HG03575 (cell line): ENCODE measurements at regions not wholly inside any gene's neighbourhood (a gene's known extent, or its start where the extent isn't known, plus 50 kb on each side); places are given as distances from the start of the nearest gene placed in this dataset.
"Not testable (repeated sequence)": the region's sequence is repeated elsewhere in the genome, so short reads cannot be mapped to it uniquely, and the experiment has no call there.

Experiments used
- ATAC-seq: cut with Tn5 transposase; IDR thresholded peaks from one replicate; pipeline ENCODE4 v1.9.1; 2021; ENCODE audit not compliant: unreplicated experiment, insufficient number of reproducible peaks, low FRiP score; ENCODE audit errors: extremely low read depth

DNA sequence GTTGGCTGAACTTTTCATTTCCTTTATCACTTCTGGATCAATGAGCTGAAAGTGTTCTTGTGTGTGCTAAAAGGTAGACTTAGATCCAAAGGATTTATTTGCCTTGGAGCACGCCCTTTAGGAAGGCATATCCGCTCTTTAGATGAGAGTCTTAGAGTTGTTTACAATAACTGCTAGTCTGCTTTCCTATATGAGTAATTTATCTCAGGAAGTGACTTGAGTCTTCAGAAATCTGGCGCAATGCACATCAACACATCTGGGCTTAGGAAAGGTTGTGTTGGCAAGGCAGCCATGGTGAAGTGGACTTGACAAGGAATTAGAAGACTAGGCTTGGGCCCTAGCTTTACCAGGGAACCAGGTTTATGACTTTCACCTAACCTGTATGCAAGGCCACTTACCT, 204.1 kb upstream of the PTGFR start:
- no peak for ATAC-seq

DNA sequence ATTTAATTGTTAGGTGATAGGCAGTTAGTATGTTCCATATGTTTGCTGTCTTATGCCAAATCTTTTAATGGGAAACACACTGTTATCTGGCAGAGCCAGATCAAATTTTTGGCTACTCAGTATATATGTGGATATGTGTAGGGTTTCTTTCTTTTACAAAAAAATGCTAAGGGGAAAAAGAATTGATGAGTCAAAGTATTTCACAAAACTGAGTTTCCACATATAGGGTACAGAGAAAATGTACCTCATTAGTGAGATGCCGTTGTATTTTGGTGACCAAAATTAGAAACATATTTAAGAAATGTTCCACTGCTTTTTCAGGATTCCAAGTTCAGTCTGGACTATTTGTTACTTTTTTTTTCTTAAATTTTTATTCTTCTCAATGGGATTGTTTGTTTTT, 201.2 kb upstream of the PTGFR start:
- ATAC-seq, result no peak

DNA sequence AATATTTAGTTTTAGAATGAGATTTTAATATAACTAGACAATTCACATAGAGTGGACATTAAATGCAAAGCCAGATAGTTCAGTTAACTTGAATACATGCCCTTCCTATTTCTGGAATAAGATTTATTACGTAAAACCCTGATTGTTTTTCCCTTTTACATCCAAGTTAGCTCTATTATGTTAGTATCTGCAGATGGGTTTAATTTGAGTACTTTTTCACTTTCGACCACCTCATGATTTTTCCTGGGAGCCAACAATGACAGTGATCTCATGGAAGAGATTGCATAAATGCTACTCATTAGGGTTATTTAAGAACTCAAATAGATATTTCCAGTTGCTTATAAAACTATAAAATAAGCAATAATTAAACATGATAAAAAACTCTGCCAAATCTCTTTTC, 199.4 kb upstream of the PTGFR start:
- no peak for ATAC-seq

DNA sequence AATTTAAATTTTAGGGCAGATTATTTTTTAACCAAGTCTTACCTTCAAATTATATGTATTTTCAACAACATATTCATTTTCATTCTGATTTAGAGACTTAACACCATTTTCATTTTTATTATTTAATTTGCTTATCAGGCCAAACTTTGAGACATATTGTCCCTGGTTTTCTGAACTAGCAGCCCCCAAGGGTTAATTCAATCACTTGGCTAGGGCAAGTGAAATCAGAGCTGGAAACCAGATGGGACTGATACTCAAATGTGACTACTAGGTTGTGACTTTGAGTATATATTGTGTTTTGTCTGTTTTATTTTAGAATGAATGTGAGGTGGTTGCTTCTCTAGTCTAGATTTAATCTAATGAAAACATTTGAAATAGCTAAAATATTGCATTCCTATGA, 198.9 kb upstream of the PTGFR start:
- no peak for ATAC-seq

DNA sequence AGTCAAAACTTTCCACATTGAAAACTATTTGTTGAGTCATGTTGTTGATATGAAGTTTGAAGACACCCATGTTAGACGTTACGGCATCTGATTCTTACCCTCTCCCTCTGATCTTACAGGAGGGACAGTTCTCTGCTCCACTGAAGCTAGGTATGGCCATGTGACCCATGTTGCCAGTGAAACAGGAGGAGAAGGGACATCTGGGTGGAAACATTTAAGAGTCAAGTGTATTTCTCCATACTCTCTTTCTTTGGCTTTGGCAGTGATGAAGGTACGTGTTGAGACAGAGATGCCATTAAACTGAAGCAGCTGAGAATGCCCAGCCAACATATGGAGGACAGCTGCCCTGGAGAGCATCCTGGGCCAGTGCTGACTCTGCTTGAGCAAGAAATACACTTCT, 198.4 kb upstream of the PTGFR start:
- ATAC-seq, result no peak

DNA sequence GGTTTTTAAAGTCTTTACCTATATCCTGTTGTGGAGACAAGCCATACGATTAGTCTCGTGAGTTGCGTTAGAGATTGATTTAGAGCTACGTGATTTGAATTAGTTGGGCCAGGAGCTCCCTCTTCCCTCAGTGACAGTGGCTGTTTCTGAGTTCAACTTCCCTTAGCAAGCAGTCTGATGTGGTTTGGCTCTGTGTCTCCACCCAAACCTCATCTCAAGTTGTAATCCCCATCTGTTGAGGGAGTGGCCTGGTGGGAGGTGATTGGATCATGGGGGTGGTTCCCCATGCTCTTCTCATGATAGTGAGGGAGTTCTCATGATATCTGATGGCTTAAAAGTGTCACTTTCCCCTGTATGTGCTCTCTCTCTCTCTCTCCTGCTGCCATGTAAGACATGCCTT, 192.9 kb upstream of the PTGFR start:
- no peak for ATAC-seq

DNA sequence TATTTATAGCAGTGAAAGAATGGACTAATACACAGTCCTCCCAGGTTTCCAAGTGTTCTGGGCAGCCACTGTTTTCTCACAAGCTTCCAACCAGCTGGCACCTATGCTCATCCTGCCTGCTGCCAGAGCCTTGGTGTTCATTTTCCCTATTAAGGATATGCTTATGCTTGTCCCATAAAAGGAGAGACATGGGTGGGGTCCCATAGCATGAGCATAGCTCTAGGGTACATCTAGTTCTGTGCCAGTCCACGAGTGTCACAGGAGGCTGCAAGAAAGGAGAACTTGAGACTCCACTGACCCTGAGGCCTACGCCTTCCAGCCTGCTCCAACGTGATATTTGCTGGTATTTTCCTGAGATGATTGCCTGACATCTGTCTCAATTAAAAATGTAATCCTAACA, 192.4 kb upstream of the PTGFR start:
- ATAC-seq, result no peak

DNA sequence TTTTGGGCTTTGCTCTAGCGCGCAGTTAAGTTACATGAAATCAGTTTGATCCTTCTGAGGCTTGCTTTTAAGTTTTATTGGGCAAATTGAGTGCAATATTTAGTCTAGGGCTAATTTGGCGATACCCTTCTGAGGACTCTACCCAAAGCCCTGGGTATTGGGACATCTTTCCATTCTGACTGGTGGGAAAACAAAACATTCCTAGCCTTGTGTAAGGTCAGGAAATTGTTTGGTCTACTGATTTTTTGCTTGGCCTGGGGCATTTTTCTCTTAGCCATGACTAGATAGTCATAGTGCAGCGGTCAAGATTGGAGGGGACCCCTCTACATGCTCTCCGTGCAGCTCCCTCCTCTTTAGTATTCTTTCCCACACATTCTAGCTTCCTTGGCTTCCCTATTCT, 189.6 kb upstream of the PTGFR start:
- no peak for ATAC-seq

DNA sequence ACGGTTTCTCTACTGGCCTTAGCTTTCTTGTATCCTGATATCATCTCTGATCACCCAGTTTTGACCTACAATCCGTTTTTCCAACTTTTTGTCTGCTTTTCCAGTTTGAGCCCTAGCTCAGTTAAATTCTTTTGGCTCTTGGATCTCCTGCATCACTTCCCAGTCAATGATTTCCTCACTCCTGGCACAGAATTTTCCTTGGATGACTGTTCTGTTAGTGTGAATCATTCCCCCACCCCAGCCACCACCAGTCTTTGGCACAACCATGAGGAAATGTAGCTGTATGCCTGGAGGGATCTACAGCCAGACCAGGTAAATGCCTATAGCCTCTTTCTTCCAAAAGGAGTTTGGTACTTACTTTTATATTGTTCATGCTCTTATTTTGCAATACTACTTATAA, 187.2 kb upstream of the PTGFR start:
- no peak for ATAC-seq

DNA sequence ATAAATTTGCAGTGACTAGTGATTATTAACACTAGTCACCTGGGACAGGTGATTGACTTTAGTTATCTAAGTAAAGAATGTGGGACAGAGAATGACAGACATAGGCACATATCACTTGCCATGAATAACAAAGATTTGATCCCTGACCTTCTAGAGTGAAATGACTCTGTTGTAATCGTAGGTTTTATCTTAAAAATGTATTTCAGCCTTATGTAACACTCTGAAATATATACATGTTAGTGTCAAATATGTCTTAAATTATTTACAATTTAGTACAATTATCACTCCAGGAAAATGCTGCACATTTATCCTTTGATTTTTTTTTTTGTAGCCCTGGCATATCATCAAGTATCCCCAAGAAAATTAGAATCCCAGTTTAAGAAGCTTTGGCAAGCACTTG, 186.4 kb upstream of the PTGFR start:
- ATAC-seq, result no peak

DNA sequence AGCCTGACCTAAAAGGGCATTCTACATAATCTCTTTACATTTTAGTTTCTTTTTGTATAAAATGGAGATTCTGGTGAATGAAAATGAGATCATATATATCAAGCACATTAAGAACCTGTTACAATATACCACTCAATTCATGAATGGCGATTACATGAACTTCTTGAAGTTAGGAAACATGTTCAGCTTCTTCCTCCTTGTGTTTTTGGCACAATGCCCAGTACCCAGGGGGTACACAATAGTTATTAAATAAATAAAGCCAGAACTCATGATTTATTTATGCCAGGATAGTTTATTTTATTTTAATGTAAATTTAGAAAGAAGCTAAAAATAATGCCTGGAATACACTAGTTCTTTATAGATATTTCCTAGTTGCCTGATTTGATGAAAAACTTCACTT, 186.0 kb upstream of the PTGFR start:
- no peak for ATAC-seq

DNA sequence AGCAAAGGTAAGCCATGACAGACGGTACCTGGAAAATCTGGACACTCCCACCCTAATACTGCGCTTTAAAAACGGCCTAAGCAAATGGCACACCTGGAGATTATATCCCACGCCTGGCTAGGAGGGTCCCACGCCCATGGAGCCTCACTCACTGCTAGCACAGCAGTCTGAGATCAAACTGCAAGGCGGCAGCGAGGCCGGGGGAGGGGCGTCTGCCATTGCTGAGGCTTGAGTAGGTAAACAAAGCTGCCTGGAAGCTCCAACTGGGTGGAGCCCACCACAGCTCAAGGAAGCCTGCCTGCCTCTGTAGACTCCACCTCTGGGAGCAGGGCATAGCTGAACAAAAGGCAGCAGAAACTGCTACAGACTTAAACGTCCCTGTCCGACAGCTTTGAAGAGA, 180.5 kb upstream of the PTGFR start:
- ATAC-seq, result not testable (repeated sequence)

DNA sequence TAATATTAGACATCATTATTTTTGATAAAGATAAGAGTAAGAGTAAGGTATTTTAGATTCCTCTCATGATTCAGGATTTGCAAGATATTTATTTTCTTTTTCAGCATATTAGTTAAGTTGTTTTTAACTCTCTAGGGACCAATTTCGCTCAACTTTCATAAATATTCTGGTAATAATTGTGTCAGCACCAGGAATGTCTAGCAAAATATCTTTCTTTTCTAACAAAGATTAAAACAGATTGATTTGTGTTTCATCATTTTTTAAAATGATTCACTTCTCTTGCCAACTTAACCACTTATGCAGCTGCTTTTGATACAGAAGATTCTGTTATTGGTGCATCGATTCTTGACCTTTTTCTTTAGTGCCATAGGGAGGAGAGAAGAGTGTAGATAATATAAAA, 172.8 kb upstream of the PTGFR start:
- no peak for ATAC-seq

DNA sequence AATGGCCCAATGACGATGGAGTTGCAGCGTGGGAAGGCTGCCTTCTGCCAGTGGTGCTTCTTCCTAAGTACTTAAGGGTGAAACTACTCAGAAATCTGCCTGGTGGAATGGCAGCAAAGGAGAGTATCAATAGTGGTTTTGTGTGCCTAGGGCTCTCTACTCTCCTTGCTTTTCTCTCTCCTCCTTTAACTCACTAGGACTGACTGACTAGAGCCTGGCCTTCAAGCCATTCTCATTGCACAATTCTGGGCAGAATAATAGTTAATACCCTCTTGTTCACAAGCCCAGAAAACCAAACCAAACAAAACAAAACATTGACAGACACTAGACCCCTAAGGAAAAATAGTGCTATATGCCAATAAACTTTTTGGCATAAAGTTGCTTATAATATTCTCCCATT, 171.2 kb upstream of the PTGFR start:
- ATAC-seq, result no peak

DNA sequence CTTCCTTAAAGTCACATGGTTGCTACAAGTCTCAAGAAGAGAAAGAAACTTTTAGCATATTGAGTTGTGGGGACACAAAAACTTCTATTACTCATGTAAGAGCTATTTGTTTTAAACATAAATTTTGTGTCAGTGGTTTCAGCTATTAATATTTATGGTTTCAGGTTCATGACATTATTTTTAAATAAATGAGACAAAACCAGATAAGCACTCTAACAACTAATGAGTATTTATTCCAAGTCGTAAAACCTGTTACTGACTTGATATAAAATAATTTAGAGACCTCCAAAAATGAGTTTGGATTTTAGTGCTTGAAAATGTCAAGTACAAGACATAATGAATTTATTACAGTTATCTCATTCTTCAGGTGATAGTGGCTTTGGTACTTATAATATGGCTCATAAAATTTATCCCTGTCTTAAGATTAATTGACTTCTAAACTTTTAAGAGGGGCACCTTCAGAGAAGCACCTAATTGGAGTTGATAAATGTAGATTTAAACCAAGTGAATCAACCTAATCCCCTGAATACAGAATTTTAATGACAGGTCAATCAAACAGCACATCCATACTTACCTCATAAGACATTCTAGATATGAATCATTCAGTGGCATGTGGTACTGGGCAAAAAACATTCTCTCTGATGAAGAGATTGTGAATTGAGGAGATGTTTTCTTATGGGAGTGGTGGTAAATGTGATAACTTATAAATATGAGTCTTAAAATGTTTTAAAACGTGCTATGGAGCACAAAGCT, 167.7 kb upstream of the PTGFR start:
- ATAC-seq, result no peak

DNA sequence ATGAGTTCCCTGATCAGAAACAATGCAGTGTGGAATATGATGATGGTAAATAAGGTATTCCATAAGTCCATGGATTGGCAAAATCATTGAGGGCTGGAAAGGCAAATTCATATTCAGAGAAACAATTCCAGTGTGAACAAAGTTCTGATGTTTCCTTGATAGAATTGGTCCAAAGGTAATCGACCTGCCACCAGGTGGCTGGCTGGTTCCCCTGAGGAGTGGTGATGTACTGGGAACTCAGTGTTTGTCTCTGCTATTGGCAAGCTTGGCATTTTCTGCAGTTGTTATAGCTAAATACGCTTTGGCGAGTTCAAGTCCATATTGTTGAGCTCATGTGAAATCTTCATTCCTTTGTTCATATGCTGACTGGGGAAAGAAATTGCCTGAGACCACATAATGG, 165.5 kb upstream of the PTGFR start:
- no peak for ATAC-seq

DNA sequence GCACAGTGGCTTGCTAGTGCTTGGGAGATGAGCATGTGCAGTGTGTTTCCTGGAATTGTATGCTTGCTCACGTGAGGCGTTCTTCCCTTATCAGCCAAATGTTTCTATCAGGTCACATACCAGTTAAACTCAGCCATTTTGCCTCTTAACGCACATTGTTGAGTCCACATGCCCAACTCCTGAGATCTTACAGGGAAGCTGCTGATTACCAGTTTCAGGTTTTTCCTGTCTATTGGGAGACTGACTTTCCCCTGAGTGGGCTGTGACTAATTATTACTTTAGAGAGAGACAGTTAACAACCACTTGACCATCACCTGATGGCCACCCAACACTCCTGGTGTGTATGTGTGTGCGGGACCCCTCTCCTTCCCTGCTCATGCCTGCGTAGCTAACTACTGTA, 161.3 kb upstream of the PTGFR start:
- ATAC-seq, result no peak

DNA sequence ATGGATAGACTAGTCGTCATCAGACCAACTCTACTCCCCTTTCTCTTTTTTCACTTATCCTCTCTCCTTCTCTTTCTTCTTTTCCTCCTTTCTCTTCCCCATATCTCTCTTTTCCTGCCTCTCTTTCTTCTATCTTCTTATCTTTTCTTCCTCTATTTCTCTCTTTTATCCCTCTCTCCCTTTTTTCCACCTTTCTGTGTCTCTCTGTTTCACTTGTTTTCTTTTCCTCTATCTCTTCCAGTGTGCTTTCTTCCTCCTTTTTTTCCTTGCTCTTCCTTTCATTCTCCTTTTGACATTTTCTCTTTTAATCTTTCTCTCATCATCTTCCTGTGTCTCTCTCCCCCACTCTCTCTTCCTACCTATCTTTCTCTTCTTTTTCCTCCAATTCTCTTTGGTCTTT, 159.0 kb upstream of the PTGFR start:
- no peak for ATAC-seq

DNA sequence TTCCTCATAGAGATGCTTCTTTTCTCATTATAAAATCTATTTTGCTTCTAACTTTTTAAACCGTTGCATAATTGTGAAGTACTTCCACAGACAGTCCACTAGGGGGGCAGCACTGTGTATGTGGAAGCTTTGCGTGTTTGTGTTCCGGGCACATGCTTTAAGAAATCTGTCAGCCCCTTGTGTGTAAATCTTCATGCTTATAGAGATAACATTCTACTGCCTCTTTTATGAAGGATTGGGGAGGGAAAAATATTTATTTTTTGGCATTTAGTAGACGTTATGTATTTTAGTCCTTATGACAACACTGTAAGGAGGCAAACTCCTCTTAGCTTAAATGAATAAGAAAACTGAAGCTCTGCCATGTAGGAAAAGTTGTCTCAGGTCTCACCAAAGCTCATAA, 157.3 kb upstream of the PTGFR start:
- ATAC-seq, result peak; percentile 80

DNA sequence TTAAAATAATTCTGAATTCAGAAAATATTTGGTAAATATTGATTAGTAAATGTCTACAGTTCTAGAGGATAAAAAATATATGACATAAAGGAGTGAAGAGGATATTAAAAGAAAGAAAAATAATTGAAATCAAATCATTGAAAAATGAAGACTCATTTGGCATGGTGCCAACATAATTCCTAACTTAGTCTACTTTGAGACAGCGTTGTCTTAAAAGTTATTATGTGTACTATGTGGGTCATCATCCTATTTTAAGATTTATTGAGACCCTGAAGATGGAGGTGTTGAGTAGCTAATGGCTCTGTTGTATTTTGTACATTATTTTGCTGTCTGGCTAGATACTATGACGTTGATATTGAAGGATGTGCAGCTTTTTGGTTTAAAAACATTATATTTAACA, 156.7 kb upstream of the PTGFR start:
- ATAC-seq, result no peak

DNA sequence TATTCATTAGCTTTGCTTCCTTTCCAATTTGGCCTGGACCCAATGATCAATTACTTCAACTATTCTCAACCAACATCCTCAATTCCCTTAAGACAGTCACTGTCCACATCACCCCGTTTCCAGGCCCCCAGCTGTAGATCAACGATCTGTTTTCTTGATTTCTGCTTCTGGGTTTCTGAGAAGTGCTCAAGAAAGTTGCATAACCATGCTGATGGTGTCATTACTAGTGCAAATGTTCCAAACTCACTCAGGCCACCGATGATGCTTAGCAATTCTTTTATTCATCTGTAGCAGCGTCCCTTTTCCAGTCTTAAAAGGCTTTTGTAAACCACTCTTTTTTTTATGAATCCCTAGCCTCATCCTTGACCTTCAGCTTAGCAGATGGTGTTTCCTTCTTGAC, 155.8 kb upstream of the PTGFR start:
- no peak for ATAC-seq
